ENCODE measurements at regions not wholly inside any gene's neighbourhood (a gene's known extent, or its start where the extent isn't known, plus 50 kb on each side); places are given as distances from the start of the nearest gene placed in this dataset.

- no peak for TF ChIP-seq POLR2A (IDR thresholded peaks at IDR 0.05)
- TF ChIP-seq, protein P1, sequence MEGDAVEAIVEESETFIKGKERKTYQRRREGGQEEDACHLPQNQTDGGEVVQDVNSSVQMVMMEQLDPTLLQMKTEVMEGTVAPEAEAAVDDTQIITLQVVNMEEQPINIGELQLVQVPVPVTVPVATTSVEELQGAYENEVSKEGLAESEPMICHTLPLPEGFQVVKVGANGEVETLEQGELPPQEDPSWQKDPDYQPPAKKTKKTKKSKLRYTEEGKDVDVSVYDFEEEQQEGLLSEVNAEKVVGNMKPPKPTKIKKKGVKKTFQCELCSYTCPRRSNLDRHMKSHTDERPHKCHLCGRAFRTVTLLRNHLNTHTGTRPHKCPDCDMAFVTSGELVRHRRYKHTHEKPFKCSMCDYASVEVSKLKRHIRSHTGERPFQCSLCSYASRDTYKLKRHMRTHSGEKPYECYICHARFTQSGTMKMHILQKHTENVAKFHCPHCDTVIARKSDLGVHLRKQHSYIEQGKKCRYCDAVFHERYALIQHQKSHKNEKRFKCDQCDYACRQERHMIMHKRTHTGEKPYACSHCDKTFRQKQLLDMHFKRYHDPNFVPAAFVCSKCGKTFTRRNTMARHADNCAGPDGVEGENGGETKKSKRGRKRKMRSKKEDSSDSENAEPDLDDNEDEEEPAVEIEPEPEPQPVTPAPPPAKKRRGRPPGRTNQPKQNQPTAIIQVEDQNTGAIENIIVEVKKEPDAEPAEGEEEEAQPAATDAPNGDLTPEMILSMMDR (IDR thresholded peaks at IDR 0.05) = no peak
Observed at GRCh38 chr2:56685205-56685604, 501.4 kb downstream of the CCDC85A start.

Data from esophagus squamous epithelium (tissue), 4 donors.